ENCODE measurements at regions not wholly inside any gene's neighbourhood (a gene's known extent, or its start where the extent isn't known, plus 50 kb on each side); places are given as distances from the start of the nearest gene placed in this dataset.

- no peak for DNase-seq
Measured at GRCh38 chr5:38099205-38100168, 158.9 kb upstream of the EGFLAM start.

DNA sequence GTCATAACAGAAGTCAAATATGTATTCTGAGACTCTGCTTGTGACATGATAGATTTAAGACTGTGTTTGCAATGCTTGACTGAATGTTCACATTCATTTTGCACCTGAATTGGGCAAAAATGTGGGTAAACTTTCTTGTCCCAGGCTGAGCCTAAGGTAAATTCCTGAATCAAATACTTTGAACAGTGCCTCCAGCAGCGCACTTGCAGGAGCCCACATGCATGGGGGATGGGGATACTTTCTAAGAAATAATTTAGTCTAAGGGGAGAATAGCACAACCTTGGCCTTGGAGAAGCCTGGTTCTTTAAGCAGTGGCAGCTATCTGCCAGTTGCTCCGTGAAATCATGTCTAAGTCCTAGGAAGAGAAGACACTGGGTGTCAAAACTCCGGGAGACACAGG lies 163.5 kb upstream of the EGFLAM start:
- no peak for DNase-seq

DNA sequence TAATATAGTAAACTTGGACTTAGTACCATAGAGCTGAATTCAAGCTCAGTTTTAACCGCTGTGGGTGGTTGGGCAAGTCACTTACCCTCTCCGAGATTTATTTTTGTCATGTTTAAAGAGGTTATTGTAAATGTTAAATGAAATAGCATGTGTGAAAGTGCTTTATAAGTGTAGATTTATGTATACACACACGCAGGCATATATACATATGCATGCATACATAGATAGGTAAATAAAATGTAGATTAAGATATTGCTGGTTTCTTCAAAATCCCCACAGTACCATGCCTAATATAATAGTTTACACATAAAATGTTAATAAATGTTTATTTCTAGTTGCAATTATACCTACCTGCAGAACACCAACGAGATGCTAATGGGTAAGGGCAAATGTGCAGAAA lies 164.5 kb upstream of the EGFLAM start:
- DNase-seq, result no peak

DNA sequence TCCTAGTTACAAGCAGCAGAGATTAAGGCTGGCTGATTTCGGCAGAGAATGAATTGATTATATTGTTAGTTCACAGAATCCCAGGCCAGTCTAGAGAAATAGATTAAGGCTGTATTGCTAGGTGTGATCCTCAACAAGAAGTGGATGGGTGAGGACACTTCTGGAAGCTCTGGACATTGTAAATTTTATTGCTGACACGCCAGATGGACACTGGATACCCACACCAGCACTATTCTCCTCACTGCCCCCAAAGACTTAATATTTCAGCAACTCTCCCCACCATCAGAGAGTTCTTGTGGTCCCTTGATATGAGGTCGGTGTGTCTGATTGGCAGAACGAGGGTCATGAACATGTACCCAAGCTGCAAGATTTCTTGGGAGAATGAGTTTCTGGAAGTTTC lies 171.6 kb upstream of the EGFLAM start:
- DNase-seq, result no peak

GRCh38 chr5:38079620-38080402 lies 178.5 kb upstream of the EGFLAM start:
- no peak for DNase-seq

DNA sequence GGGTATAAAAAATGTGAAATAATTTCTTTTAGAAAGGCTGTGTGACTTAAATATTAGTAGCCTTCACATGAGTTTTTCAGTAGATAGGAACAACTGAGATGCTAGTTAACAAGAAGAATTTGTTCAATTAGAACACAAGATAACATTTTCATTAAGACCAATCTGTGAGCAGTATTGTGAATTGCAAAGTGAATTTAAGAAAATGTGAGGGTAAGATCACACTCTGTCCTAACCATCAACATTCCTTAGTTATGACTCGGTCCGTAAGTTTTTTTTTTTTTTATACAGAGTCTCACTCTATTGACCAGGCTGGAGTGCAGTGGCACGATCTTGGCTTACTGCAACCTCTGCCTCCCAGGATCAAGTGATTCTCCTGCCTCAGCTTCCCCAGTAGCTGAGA lies 180.2 kb upstream of the EGFLAM start:
- DNase-seq, result no peak

- DNase-seq, result no peak
Measured at GRCh38 chr5:38077652-38078051, 180.7 kb upstream of the EGFLAM start.

DNA sequence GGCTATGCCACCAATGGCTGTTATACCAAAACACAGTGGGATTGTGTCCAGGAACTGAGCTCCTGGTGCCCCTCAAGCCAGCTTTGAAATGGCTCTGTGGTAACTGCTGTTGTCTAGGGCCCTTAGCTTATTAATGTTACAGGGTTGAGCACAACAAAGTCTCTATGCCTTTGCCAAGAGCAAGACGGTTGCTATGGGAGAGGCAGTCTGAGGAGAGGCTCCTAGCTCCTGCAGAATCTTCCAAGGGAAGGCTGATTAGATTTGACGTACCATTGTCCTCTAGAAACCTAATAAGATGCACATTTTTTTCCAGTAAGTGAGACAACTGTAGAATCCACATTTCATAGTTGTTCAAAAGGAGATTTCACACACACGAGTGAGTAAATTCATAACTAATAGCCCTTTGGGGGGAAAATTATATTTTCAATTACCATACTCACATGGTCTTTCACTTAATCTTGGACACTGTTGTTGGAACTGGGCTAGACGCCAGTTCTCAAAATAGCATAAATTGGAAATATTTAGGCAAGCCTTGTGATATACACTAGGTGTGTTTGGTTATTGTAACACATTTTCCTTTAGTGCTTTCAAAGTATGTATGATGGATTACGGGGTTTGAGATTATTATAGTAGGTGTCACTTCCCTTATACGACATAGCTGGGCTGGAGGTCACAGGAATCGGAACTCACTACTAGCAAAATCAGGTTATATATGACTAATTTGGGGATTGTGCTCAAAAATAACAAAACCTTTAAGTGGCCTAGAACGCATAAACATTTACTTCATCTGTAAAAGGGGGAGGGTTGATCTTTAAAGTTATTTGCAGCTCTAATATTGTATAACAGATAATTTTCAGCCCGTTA lies 186.3 kb upstream of the EGFLAM start:
- DNase-seq, result peak; percentile 38

DNA sequence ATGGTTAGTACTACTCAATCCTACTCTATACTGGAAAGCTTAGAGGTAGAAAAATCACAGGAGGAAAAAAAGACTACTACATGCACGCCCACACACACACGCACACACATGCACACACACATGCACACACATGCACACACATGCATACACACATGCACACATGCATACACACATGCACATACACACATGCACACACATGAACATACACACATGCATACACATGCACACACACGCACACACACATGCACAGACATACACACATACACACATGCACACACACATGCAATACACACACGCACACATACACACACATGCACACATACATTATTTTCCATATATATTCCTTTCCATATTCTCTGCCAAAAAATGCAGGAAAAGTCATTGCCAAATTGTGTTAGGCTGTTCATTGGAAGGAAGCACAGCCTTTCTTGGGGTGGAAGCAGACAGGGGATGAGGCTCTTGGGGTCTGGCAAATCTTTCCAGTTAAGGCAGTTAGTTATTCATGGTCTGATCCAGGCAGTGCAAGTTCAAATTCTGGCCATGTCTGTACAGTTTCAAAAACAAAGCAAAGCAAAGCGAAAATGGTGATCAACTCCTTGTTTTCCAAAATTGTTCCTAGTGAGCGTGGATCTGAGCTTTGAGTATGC lies 187.9 kb upstream of the EGFLAM start:
- peak; percentile 10 for DNase-seq

GRCh38 chr5:38069360-38069759 lies 189.0 kb upstream of the EGFLAM start:
- DNase-seq, result no peak

DNA sequence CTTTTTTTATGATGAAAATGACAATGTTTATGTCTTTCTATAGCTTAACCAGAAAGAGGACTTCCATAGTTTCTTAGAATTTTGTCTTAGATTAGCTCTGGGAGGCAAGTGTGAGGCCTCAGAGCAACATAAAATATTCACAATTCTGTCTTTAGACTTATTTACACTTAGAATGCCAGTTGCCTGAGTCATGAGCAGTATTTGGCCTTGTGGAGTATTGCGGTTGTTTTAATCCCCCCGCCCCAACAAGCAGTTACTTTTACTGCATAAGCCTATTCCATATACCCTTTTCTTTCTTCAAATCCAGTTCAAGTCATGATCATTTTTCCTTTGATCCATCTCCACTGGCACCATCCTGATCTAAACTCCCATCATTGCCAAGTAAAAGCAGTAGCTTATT lies 198.0 kb upstream of the EGFLAM start:
- DNase-seq, result no peak

- no peak for DNase-seq
Measured at GRCh38 chr5:38059876-38060275, 198.5 kb upstream of the EGFLAM start.

DNA sequence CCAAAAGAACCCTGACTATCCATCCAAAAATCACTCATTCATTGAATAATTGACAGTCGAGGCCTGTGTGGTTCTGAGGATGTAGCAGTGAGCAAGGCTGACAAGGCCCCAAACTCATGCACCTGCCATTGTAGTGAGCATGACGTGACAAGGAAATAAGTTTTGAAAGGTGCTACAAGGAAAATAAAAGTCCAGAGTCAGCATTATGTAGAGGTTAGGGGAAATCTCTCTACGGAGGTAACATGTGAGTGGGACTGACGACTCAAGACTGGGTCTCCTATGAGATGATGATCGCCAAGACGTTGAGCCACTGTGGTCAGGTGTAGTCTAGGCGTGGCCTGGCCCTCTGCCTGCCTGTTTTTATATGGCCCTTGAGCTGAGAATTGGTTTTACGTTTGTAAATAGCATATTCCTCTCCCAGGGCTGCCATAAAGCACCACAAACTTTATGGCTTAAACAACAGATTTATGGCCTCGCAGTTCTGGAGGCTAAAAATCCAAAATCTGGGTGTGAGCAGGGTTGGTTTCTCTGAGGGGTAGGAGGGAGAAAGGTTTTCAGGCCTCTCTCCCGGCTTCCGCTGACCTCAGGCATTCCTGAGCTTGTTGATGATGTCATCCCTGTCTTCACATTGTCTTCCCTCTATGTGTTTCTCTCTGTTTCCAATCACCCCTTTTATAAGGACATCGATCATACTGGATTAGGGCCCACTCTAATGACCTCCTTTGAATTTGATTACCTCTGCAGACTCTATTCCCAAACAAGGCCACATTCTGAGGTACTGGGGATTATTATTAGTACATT lies 206.4 kb upstream of the EGFLAM start:
- no peak for DNase-seq

GRCh38 chr5:38048400-38048799 lies 208.6 kb upstream of the GDNF start:
- DNase-seq, result no peak

GRCh38 chr5:38046103-38046502 lies 206.3 kb upstream of the GDNF start:
- peak; percentile 54 for DNase-seq

DNA sequence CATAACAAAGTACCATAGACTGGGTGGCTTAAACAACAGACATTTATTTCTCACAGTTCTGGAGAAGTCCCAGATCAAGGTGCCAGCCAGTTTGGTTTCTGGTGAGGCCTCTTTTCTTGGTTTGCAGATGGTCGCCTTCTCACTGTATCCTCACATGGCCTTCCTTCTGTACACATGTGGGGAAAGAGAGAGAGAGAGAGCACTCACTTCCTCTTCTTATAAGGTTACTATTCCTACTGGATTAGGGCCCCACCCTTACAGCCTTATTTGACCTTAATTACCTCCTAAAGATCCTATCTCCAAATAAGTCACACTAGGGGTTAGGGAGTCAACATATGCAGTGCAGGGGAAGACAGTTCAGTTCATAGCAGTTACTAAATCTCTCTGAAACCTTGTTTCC lies 205.6 kb upstream of the GDNF start:
- DNase-seq, result no peak

DNA sequence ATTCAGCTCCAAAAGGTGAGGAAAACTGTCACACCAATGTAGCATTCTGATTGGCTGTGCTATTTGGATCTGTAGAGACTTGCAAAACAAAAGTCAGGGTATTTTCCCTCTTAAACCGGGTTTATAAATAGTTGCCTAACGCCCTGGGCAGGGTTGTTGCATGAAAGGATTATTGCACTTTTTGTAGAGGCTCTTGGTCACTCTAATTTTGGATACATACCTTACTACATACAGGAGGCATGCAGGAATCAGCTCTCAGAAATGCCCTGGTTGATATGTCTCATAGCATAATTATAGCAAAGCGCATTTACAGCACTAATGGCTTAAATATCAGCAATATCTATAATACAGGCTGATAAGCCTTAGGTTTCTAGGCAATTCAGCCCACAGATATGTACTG lies 200.0 kb upstream of the GDNF start:
- DNase-seq, result no peak

DNA sequence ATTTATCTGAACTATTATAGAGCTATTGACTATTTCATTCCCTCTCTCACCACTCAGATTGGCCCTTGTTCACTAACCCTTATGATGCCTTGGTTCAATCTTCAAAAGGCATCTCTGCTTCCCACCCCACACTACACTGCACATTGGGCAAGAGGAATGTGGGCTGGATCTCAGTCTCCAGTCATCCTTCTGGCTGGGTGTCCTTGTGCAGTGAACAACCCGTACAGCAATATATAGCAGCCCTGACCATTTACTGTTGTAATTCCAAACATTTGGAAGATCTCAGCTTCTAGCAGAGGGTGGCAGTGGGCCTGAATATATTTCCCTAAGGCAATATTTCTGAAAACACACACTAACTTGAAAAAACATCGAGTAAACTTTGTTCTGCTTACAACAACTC lies 199.2 kb upstream of the GDNF start:
- no peak for DNase-seq

- DNase-seq, result no peak
Measured at GRCh38 chr5:38036765-38037164, 196.9 kb upstream of the GDNF start.

DNA sequence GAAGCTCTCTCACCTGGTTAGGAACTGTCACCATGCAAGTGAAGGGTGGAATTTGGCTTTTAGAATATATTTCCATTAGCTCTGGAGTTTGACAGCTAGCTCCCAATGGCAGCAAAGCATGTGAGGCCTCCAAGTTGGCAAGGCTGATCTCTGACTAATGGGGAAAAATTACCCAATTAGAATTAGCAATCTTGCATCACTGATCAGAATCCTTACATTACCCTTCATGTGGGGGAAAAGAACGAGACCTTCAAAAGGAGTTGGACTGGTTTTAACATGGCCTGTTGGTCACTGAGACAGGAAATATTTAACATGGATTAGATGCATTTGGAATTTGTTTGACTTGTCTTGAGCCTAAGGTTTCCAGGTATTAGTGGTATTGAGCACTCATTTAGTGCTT lies 192.3 kb upstream of the GDNF start:
- no peak for DNase-seq

DNA sequence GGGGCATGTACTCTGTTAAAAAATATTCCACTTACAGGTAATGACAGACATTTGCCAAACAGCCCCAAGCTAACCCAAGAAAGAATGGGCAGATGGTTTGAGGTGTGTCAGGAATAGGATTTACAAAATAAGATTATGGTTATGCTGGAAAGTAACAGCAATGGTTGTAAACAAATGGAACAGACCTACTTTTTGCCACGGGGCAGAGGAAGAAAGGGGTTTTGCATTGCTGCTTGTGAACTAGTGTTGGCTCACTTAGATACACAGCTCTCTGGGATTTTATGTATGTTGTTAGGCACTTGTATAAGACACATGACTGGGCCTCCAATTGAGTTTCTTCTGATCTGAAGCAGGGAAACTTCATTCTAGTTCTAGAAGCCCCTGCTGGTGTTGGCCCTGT lies 191.5 kb upstream of the GDNF start:
- DNase-seq, result no peak

Measured in tongue (tissue), 1 donor.